COLO668 (cell line): ENCODE measurements at regions not wholly inside any gene's neighbourhood (a gene's known extent, or its start where the extent isn't known, plus 50 kb on each side); places are given as distances from the start of the nearest gene placed in this dataset.
"Not testable (repeated sequence)": the region's sequence is repeated elsewhere in the genome, so short reads cannot be mapped to it uniquely, and the experiment has no call there.

ENCODE experiments used
- DNase-seq: peaks from one replicate; lab custom pipeline; 2025; ENCODE audit not compliant: unreplicated experiment; lab: John Stamatoyannopoulos, UW

- DNase-seq: not testable (repeated sequence)
Observed at GRCh38 chr6:120931520-120932180, 402.6 kb downstream of the TBC1D32 start.

GRCh38 chr6:120930500-120930899, 403.8 kb downstream of the TBC1D32 start:
- not testable (repeated sequence) for DNase-seq

- no peak for DNase-seq
Observed at GRCh38 chr6:120924214-120924613, 410.1 kb downstream of the TBC1D32 start.

- DNase-seq: no peak
Observed at GRCh38 chr6:120918137-120918536, 416.1 kb downstream of the TBC1D32 start.

GRCh38 chr6:120916844-120917243, 417.4 kb downstream of the TBC1D32 start:
- no peak for DNase-seq

GRCh38 chr6:120913486-120913885, 420.8 kb downstream of the TBC1D32 start:
- DNase-seq: no peak

- no peak for DNase-seq
Observed at GRCh38 chr6:120908767-120909166, 425.5 kb downstream of the TBC1D32 start.

GRCh38 chr6:120903836-120904235, 430.4 kb downstream of the TBC1D32 start:
- DNase-seq: no peak

GRCh38 chr6:120899932-120900331, 434.3 kb downstream of the TBC1D32 start:
- no peak for DNase-seq

GRCh38 chr6:120894077-120894476, 440.2 kb downstream of the TBC1D32 start:
- DNase-seq: no peak

GRCh38 chr6:120876931-120877330, 457.3 kb downstream of the TBC1D32 start:
- no peak for DNase-seq

GRCh38 chr6:120876424-120876823, 457.9 kb downstream of the TBC1D32 start:
- DNase-seq: no peak

GRCh38 chr6:120875900-120876299, 458.4 kb downstream of the TBC1D32 start:
- DNase-seq: no peak

- DNase-seq: no peak
Observed at GRCh38 chr6:120874422-120874821, 459.9 kb downstream of the TBC1D32 start.

- no peak for DNase-seq
Observed at GRCh38 chr6:120873125-120873865, 461.0 kb downstream of the TBC1D32 start.

GRCh38 chr6:120872262-120872578, 462.1 kb downstream of the TBC1D32 start:
- no peak for DNase-seq

- no peak for DNase-seq
Observed at GRCh38 chr6:120871416-120872261, 462.6 kb downstream of the TBC1D32 start.

- no peak for DNase-seq
Observed at GRCh38 chr6:120869397-120869796, 464.9 kb downstream of the TBC1D32 start.

GRCh38 chr6:120857422-120857821, 476.9 kb downstream of the TBC1D32 start:
- no peak for DNase-seq

- DNase-seq: no peak
Observed at GRCh38 chr6:120854583-120854982, 479.7 kb downstream of the TBC1D32 start.

- DNase-seq: no peak
Observed at GRCh38 chr6:120853489-120853888, 480.8 kb downstream of the TBC1D32 start.
